Upper lobe of right lung (tissue), 1 donor: ENCODE measurements at regions not wholly inside any gene's neighbourhood (a gene's known extent, or its start where the extent isn't known, plus 50 kb on each side); places are given as distances from the start of the nearest gene placed in this dataset.

ENCODE experiments used
- ATAC-seq: fragments of 200-7000 bp; cut with Tn5 transposase; one replicate; pipeline ENCODE4 v1.9.1; 2020; ENCODE audit warnings: mild to moderate bottlenecking, moderate library complexity
- DNase-seq: peaks from one replicate; pipeline ENCODE4 v3.0.0-alpha.2; 2020
- H3K27ac ChIP-seq: fragments of 200-600 bp; one replicate; pipeline ENCODE4 v1.8.0; 2022
- H3K27me3 ChIP-seq: fragments of 200-600 bp; one replicate; pipeline ENCODE4 v1.8.0; 2022; ENCODE audit warnings: mild to moderate bottlenecking
- H3K36me3 ChIP-seq: fragments of 200-600 bp; one replicate; pipeline ENCODE4 v1.8.0; 2022
- H3K4me1 ChIP-seq: fragments of 200-600 bp; one replicate; pipeline ENCODE4 v1.8.0; 2022
- H3K4me3 ChIP-seq: fragments of 200-600 bp; one replicate; pipeline ENCODE4 v1.8.0; 2022; ENCODE audit warnings: mild to moderate bottlenecking
- H3K9me3 ChIP-seq: fragments of 200-600 bp; one replicate; pipeline ENCODE4 v1.8.0; 2022
- CTCF ChIP-seq: fragments of 200-600 bp; IDR thresholded peaks from one replicate; pipeline ENCODE4 v1.8.0; 2022; ENCODE audit warnings: antibody characterized with exemption
- intact Hi-C: fragments of 100-400 bp; cut with DNase I; formaldehyde crosslinking; loops from one replicate; pipeline ENCODE4 v1.11.0; 2022
- donor health status: DM: no; HTN: yes; CAD: no; lungs with severe emphysema.

GRCh38 chr15:61499376-61499775, 270.3 kb upstream of the RORA start:
- Histone ChIP-seq H3K4me1 (no peaks in the 10 kb centered on the region), H3K36me3 (no peaks in the 10 kb centered on the region), H3K27ac (no peak overlapping the region), H3K4me3 (no peak overlapping the region), H3K27me3 (no peaks in the 10 kb centered on the region), H3K9me3 (no peaks in the 10 kb centered on the region)
- TF ChIP-seq CTCF = no peak
- ATAC-seq (no peak), DNase-seq (no peak)
- intact Hi-C loops = no loop called here

- intact Hi-C loops = no loop called here
These were observed 260.5 kb upstream of the RORA start for GRCh38 chr15:61489571-61489970.

GRCh38 chr15:61483599-61483998, 254.5 kb upstream of the RORA start:
- Histone ChIP-seq H3K27ac (no peak overlapping the region), H3K9me3 (no peaks in the 10 kb centered on the region), H3K27me3 (peaks cover 5% of the 10 kb centered on the region), H3K4me3 (no peak overlapping the region), H3K4me1 (no peaks in the 10 kb centered on the region), H3K36me3 (no peaks in the 10 kb centered on the region)
- TF ChIP-seq CTCF = no peak
- ATAC-seq = no peak
- DNase-seq = no peak
- intact Hi-C loops = no loop called here

More at GRCh38 chr15:61489571-61489970, 260.5 kb upstream of the RORA start:
- Histone ChIP-seq H3K27ac (no peak overlapping the region), H3K4me3 (no peak overlapping the region), H3K36me3 (no peaks in the 10 kb centered on the region), H3K27me3 (no peaks in the 10 kb centered on the region), H3K9me3 (no peaks in the 10 kb centered on the region), H3K4me1 (no peaks in the 10 kb centered on the region)
- no peak for TF ChIP-seq CTCF
- no peak for ATAC-seq
- DNase-seq = no peak

GRCh38 chr15:61481886-61482285, 252.8 kb upstream of the RORA start:
- ATAC-seq = no peak
- no peak for DNase-seq
- Histone ChIP-seq H3K36me3 (no peaks in the 10 kb centered on the region), H3K9me3 (no peaks in the 10 kb centered on the region), H3K27me3 (peaks cover 5% of the 10 kb centered on the region), H3K27ac (no peak overlapping the region), H3K4me3 (no peak overlapping the region), H3K4me1 (no peaks in the 10 kb centered on the region)
- TF ChIP-seq CTCF = no peak
- intact Hi-C loops = no loop called here

- Histone ChIP-seq H3K36me3 (no peaks in the 10 kb centered on the region), H3K9me3 (no peaks in the 10 kb centered on the region), H3K4me3 (no peak overlapping the region), H3K27ac (no peak overlapping the region), H3K4me1 (no peaks in the 10 kb centered on the region), H3K27me3 (peaks cover 5% of the 10 kb centered on the region)
- intact Hi-C loops = no loop called here
- no peak for ATAC-seq
- TF ChIP-seq CTCF = no peak
- no peak for DNase-seq
These were observed 251.8 kb upstream of the RORA start for GRCh38 chr15:61480863-61481262.

- intact Hi-C loops = no loop called here
- ATAC-seq = no peak
- no peaks in the 10 kb centered on the region for H3K9me3 ChIP-seq
- DNase-seq = no peak
- H3K4me1 ChIP-seq = no peaks in the 10 kb centered on the region
- H3K27ac ChIP-seq = no peak overlapping the region
- H3K4me3 ChIP-seq = no peak overlapping the region
- H3K27me3 ChIP-seq = peaks cover 5% of the 10 kb centered on the region
- no peaks in the 10 kb centered on the region for H3K36me3 ChIP-seq
- TF ChIP-seq CTCF = no peak
These were observed 251.2 kb upstream of the RORA start for GRCh38 chr15:61480295-61480694.
